ENCODE measurements at regions not wholly inside any gene's neighbourhood (a gene's known extent, or its start where the extent isn't known, plus 50 kb on each side); places are given as distances from the start of the nearest gene placed in this dataset.

- Histone ChIP-seq H3K4me3 (ENCODE audit: control extremely low read depth in 1 of 5, extremely low read depth in 1 of 5, insufficient read depth in 1 of 5, low read depth in 2 of 5, low read length in 4 of 5) (no peak overlapping the region), H3K79me2 (ENCODE audit: control insufficient read depth, insufficient read depth, low read length) (no peaks in the 10 kb centered on the region), H3K36me3 (replicated peaks in 1 of 2; ENCODE audit: control extremely low read depth in 1 of 2, control insufficient read depth in 1 of 2, extremely low read depth in 1 of 2, insufficient read depth in 2 of 2, low read length in 1 of 2) (no peaks in the 10 kb centered on the region), H2AFZ (ENCODE audit: insufficient read depth, low read depth, low read length, poor library complexity, severe bottlenecking) (no peak overlapping the region), H3K9me3 (ENCODE audit: control extremely low read depth in 1 of 3, control insufficient read depth in 2 of 3, insufficient read depth in 1 of 3, low read length in 2 of 3) (no peaks in the 10 kb centered on the region), H3K27me3 (replicated peaks in 1 of 4; ENCODE audit: control extremely low read depth in 1 of 4, control insufficient read depth in 3 of 4, insufficient read depth in 4 of 4, low read length in 3 of 4) (no peaks in the 10 kb centered on the region), H3K27ac (ENCODE audit: low read length in 2 of 2) (no peak overlapping the region), H4K20me1 (ENCODE audit: control insufficient read depth, insufficient read depth, low read length, poor library complexity, severe bottlenecking) (no peaks in the 10 kb centered on the region), H3K9ac (ENCODE audit: low read length) (no peak overlapping the region), H3K4me1 (ENCODE audit: control insufficient read depth in 2 of 2, insufficient read depth in 2 of 2, low read length in 2 of 2) (no peaks in the 10 kb centered on the region), H3K4me2 (replicated peaks; ENCODE audit: low read depth, low read length, poor library complexity, severe bottlenecking) (no peak overlapping the region)
- TF ChIP-seq EZH2 (IDR thresholded peaks at IDR 0.05; ENCODE audit: borderline replicate concordance, insufficient read depth, low read depth, low read length, poor library complexity, severe bottlenecking): no peak
- TF ChIP-seq CTCF (IDR thresholded peaks at IDR 0.05): no peak
- ChIA-PET CTCF (interaction anchor here (0.6 kb wide), 1 partner anchor 50 kb away, joined by 3 read pairs; no protein-coding TSS in a partner anchor), POLR2A (no interaction called here)
- no peak for ATAC-seq (ENCODE audit: low read depth)
- no peaks in the 10 kb centered on the region for H3K9me3 Mint-ChIP-seq (ENCODE audit: insufficient read depth)
- H3K4me1 Mint-ChIP-seq: peaks cover 3% of the 10 kb centered on the region
- H3K4me3 Mint-ChIP-seq: no peak overlapping the region
- intact Hi-C loops (cut with micrococcal nuclease): no loop called here
- no peak overlapping the region for H3K27ac Mint-ChIP-seq
- DNase-seq: no peak
- 67% methylated on average over 2 of the region's 2 CpGs for WGBS (ENCODE audit: insufficient coverage)
- no peaks in the 10 kb centered on the region for H3K27me3 Mint-ChIP-seq
These were observed 220.8 kb upstream of the PCSK5 start for GRCh38 chr9:75669721-75670120.

- H3K9me3 Mint-ChIP-seq (ENCODE audit: insufficient read depth): no peaks in the 10 kb centered on the region
- H3K4me3 Mint-ChIP-seq: no peak overlapping the region
- no peak for DNase-seq
- Histone ChIP-seq H3K79me2 (ENCODE audit: control insufficient read depth, insufficient read depth, low read length) (no peaks in the 10 kb centered on the region), H3K4me3 (ENCODE audit: control extremely low read depth in 1 of 5, extremely low read depth in 1 of 5, insufficient read depth in 1 of 5, low read depth in 2 of 5, low read length in 4 of 5) (no peak overlapping the region), H3K9ac (ENCODE audit: low read length) (no peak overlapping the region), H2AFZ (ENCODE audit: insufficient read depth, low read depth, low read length, poor library complexity, severe bottlenecking) (peak overlapping the region; percentile 24), H3K36me3 (replicated peaks in 1 of 2; ENCODE audit: control extremely low read depth in 1 of 2, control insufficient read depth in 1 of 2, extremely low read depth in 1 of 2, insufficient read depth in 2 of 2, low read length in 1 of 2) (no peaks in the 10 kb centered on the region), H3K27me3 (replicated peaks in 1 of 4; ENCODE audit: control extremely low read depth in 1 of 4, control insufficient read depth in 3 of 4, insufficient read depth in 4 of 4, low read length in 3 of 4) (no peaks in the 10 kb centered on the region), H4K20me1 (ENCODE audit: control insufficient read depth, insufficient read depth, low read length, poor library complexity, severe bottlenecking) (no peaks in the 10 kb centered on the region), H3K4me2 (replicated peaks; ENCODE audit: low read depth, low read length, poor library complexity, severe bottlenecking) (no peak overlapping the region), H3K9me3 (ENCODE audit: control extremely low read depth in 1 of 3, control insufficient read depth in 2 of 3, insufficient read depth in 1 of 3, low read length in 2 of 3) (no peaks in the 10 kb centered on the region), H3K4me1 (ENCODE audit: control insufficient read depth in 2 of 2, insufficient read depth in 2 of 2, low read length in 2 of 2) (no peaks in the 10 kb centered on the region), H3K27ac (ENCODE audit: low read length in 2 of 2) (no peak overlapping the region)
- no peak overlapping the region for H3K27ac Mint-ChIP-seq
- POLR2A ChIA-PET: no interaction called here
- peaks cover 3% of the 10 kb centered on the region for H3K4me1 Mint-ChIP-seq
- CTCF ChIA-PET: no interaction called here
- 0% methylated on average over 1 of the region's 1 CpG for WGBS (ENCODE audit: insufficient coverage)
- no peak for ATAC-seq (ENCODE audit: low read depth)
- intact Hi-C loops (cut with micrococcal nuclease): no loop called here
- TF ChIP-seq EZH2 (IDR thresholded peaks at IDR 0.05; ENCODE audit: borderline replicate concordance, insufficient read depth, low read depth, low read length, poor library complexity, severe bottlenecking): no peak
- TF ChIP-seq CTCF (IDR thresholded peaks at IDR 0.05): no peak
- H3K27me3 Mint-ChIP-seq: no peaks in the 10 kb centered on the region
These were observed 219.1 kb upstream of the PCSK5 start for GRCh38 chr9:75671354-75671753.

Measured in B cell (primary cell).